Stomach (tissue), 4 donors: ENCODE measurements at regions not wholly inside any gene's neighbourhood (a gene's known extent, or its start where the extent isn't known, plus 50 kb on each side); places are given as distances from the start of the nearest gene placed in this dataset.

Source experiments
- CTCF ChIP-seq, 7 experiments: fragments of 450-650 bp in 4 of 7; fragments of 200-600 bp in 3 of 7; sonication (generic) in 3 of 7; IDR thresholded peaks; one replicate each; pipeline ENCODE4 v1.5.1; 2016 to 2019; ENCODE audit warnings: antibody characterized with exemption in 7 of 7, control low read depth in 2 of 7, mild to moderate bottlenecking in 1 of 7
- POLR2A ChIP-seq, 4 donors: fragments of 450-650 bp; IDR thresholded peaks; one replicate each; pipeline ENCODE4 v1.6.1; 2016; ENCODE audit warnings: antibody characterized with exemption in 4 of 4, control low read depth in 2 of 4, mild to moderate bottlenecking in 1 of 4, moderate library complexity in 1 of 4

- no peak for TF ChIP-seq POLR2A (IDR thresholded peaks at IDR 0.05)
- TF ChIP-seq CTCF (IDR thresholded peaks at IDR 0.05), result no peak
Observed at GRCh38 chr5:173782671-173783101, 105.5 kb upstream of the CPEB4 start.
